ENCODE measurements at regions not wholly inside any gene's neighbourhood (a gene's known extent, or its start where the extent isn't known, plus 50 kb on each side); places are given as distances from the start of the nearest gene placed in this dataset.

DNA sequence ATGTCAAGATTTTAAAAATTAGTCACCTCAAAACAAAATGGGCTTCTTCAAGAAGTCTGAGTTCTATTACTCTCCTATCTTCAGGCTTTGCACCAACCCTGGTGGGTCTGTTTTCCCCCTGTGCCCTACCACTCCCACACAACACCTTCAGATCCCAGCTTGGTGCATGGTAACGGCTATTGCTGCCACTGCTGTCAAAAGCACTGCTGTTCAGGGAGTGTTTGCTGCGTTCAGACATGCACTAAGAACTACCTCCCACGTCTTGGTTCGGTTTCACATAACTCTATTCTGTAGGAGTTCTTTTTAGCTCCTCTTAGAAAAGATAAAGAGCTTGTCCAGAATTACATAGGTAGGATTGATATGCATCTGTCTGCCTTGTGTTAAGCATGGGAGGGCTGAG lies 799.2 kb downstream of the NR2F2 start:
- TF ChIP-seq, protein P1, sequence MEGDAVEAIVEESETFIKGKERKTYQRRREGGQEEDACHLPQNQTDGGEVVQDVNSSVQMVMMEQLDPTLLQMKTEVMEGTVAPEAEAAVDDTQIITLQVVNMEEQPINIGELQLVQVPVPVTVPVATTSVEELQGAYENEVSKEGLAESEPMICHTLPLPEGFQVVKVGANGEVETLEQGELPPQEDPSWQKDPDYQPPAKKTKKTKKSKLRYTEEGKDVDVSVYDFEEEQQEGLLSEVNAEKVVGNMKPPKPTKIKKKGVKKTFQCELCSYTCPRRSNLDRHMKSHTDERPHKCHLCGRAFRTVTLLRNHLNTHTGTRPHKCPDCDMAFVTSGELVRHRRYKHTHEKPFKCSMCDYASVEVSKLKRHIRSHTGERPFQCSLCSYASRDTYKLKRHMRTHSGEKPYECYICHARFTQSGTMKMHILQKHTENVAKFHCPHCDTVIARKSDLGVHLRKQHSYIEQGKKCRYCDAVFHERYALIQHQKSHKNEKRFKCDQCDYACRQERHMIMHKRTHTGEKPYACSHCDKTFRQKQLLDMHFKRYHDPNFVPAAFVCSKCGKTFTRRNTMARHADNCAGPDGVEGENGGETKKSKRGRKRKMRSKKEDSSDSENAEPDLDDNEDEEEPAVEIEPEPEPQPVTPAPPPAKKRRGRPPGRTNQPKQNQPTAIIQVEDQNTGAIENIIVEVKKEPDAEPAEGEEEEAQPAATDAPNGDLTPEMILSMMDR (IDR thresholded peaks at IDR 0.05 in 4 of 5, conservative IDR thresholded peaks at IDR 0.05 in 1 of 5): no peak
- no peak for TF ChIP-seq POLR2A (IDR thresholded peaks at IDR 0.05)

Data from gastrocnemius medialis (tissue), 4 donors.